SK-N-SH (cell line): ENCODE measurements at regions not wholly inside any gene's neighbourhood (a gene's known extent, or its start where the extent isn't known, plus 50 kb on each side); places are given as distances from the start of the nearest gene placed in this dataset.

Experiments used
- CTCF ChIA-PET: fragments of 300-600, 350-600 bp; formaldehyde crosslinking; extraction: SDS; loops from one replicate; lab custom pipeline; 2021; lab: Yijun Ruan, JAX
- POLR2A ChIA-PET: fragments of 350-600 bp; sonication (Branson Sonifier 250); formaldehyde crosslinking; extraction: SDS; loops from one replicate; lab custom pipeline; 2020; ENCODE audit warnings: antibody characterized with exemption, inconsistent platforms; lab: Yijun Ruan, JAX
- DNase-seq: peaks from one replicate; pipeline ENCODE4 v3.0.0; 2012
- H2AFZ ChIP-seq: fragments of 200-600 bp; sonication (generic); 2 replicates; pipeline ENCODE4 v1.8.1; 2016; ENCODE audit warnings: antibody characterized with exemption, mild to moderate bottlenecking, low read depth
- H3F3A ChIP-seq: fragments of 200-600 bp; sonication (generic); replicated peaks from 2 replicates; pipeline ENCODE3; 2016; ENCODE audit warnings: antibody characterized with exemption, mild to moderate bottlenecking; ENCODE audit not compliant: insufficient read depth
- H3K27ac ChIP-seq, 2 experiments: fragments of 200-500 bp in 1 of 2; fragments of 200-600 bp in 1 of 2; sonication (Bioruptor generic) in 1 of 2; sonication (generic), shearing (Covaris generic) in 1 of 2; 2 replicates each; pipeline versions ENCODE4 v1.5.1 to v1.6.1; 2014 to 2016; ENCODE audit warnings: low read depth in 2 of 2, inconsistent platforms in 1 of 2, low read length in 1 of 2, mild to moderate bottlenecking in 1 of 2, mixed read lengths in 1 of 2
- H3K27me3 ChIP-seq: fragments of 200-600 bp; sonication (generic), shearing (Covaris generic); 2 replicates; pipeline ENCODE4 v1.6.1; 2016; ENCODE audit warnings: mixed run types; ENCODE audit not compliant: insufficient read depth
- H3K36me3 ChIP-seq, 2 experiments: fragments of 200-500 bp in 1 of 2; fragments of 200-600 bp in 1 of 2; sonication (Bioruptor generic) in 1 of 2; sonication (generic) in 1 of 2; replicated peaks in 1 of 2; 2 replicates each; pipeline versions ENCODE3 to v1.5.1; 2014 to 2016; ENCODE audit warnings: low read length in 1 of 2, mild to moderate bottlenecking in 1 of 2; ENCODE audit not compliant: insufficient read depth in 2 of 2, control insufficient read depth in 1 of 2
- H3K4me1 ChIP-seq, 2 experiments: fragments of 200-500 bp in 1 of 2; fragments of 200-600 bp in 1 of 2; sonication (Bioruptor generic) in 1 of 2; sonication (generic), shearing (Covaris generic) in 1 of 2; 2 replicates each; pipeline versions ENCODE4 v1.5.1 to v1.6.1; 2014 to 2016; ENCODE audit warnings: low read depth in 1 of 2, low read length in 1 of 2, mixed run types in 1 of 2; ENCODE audit not compliant: insufficient read depth in 2 of 2, control insufficient read depth in 1 of 2
- H3K4me2 ChIP-seq: fragments of 200-600 bp; sonication (generic), shearing (Covaris generic); 2 replicates; pipeline ENCODE4 v1.6.1; 2017; ENCODE audit warnings: mixed run types
- H3K4me3 ChIP-seq, 2 experiments: fragments of 200-500 bp in 1 of 2; fragments of 200-600 bp in 1 of 2; sonication (Bioruptor generic) in 1 of 2; sonication (generic), shearing (Covaris generic) in 1 of 2; 2 replicates each; pipeline versions ENCODE4 v1.5.1 to v1.8.1; 2014 to 2016; ENCODE audit warnings: low read depth in 2 of 2, inconsistent platforms in 1 of 2, low read length in 1 of 2, mild to moderate bottlenecking in 1 of 2, mixed read lengths in 1 of 2, moderate library complexity in 1 of 2
- H3K79me2 ChIP-seq: fragments of 200-600 bp; sonication (generic); 2 replicates; pipeline ENCODE4 v1.8.1; 2017; ENCODE audit warnings: mild to moderate bottlenecking; ENCODE audit not compliant: insufficient read depth
- H3K9ac ChIP-seq: fragments of 200-600 bp; sonication (generic); 2 replicates; pipeline ENCODE4 v1.6.1; 2017; ENCODE audit warnings: mixed run types
- H3K9me2 ChIP-seq: fragments of 200-600 bp; sonication (generic); 2 replicates; pipeline ENCODE4 v1.6.1; 2017; ENCODE audit warnings: mixed run types
- H3K9me3 ChIP-seq: fragments of 200-600 bp; sonication (generic); 2 replicates; pipeline ENCODE4 v1.6.1; 2017; ENCODE audit warnings: mixed run types, mild to moderate bottlenecking, moderate library complexity
- H4K20me1 ChIP-seq: fragments of 200-600 bp; sonication (generic); 2 replicates; pipeline ENCODE4 v1.6.1; 2017; ENCODE audit warnings: mild to moderate bottlenecking, mixed run types; ENCODE audit not compliant: insufficient read depth
- ELF1 ChIP-seq: IDR thresholded peaks from 2 replicates; pipeline ENCODE4 v1.4.0; 2012
- EZH2phosphoT487 ChIP-seq: fragments of 200-600 bp; sonication (generic); IDR thresholded peaks from 2 replicates; pipeline ENCODE4 v1.6.1; 2017; ENCODE audit warnings: low read depth, mixed run types, mild to moderate bottlenecking, antibody characterized with exemption, moderate library complexity, borderline replicate concordance
- FOSL2 ChIP-seq: IDR thresholded peaks from 2 replicates; pipeline ENCODE4 v1.4.0; 2012; ENCODE audit warnings: low read depth, mild to moderate bottlenecking, moderate library complexity, borderline replicate concordance
- FOXJ3 ChIP-seq: sonication (generic); formaldehyde crosslinking; IDR thresholded peaks from 2 replicates; pipeline ENCODE4 v1.5.1; 2020; ENCODE audit warnings: mild to moderate bottlenecking, missing genetic modification reagents
- FOXM1 ChIP-seq: IDR thresholded peaks from 2 replicates; pipeline ENCODE4 v1.4.0; 2012; ENCODE audit warnings: low read depth, mild to moderate bottlenecking
- GABPA ChIP-seq: IDR thresholded peaks from 2 replicates; pipeline ENCODE4 v1.4.0; 2012; ENCODE audit warnings: low read depth, mild to moderate bottlenecking
- RAD21 ChIP-seq: IDR thresholded peaks from 2 replicates; pipeline ENCODE4 v1.6.1; 2012; ENCODE audit warnings: mild to moderate bottlenecking, low read length
- RXRA ChIP-seq: IDR thresholded peaks from 2 replicates; pipeline ENCODE4 v1.4.0; 2012; ENCODE audit warnings: low read depth, mild to moderate bottlenecking, borderline replicate concordance
- SIN3A ChIP-seq: IDR thresholded peaks from 2 replicates; pipeline ENCODE4 v1.6.1; 2012; ENCODE audit warnings: low read depth, mild to moderate bottlenecking, low read length, moderate library complexity, borderline replicate concordance
- TEAD4 ChIP-seq: IDR thresholded peaks from 2 replicates; pipeline ENCODE4 v1.4.0; 2012; ENCODE audit warnings: mild to moderate bottlenecking, borderline replicate concordance; ENCODE audit not compliant: insufficient read depth
- WGBS: methylation state at CpG from one replicate; pipeline ENCODE4 v1.1.6; 2017; ENCODE audit warnings: low lambda C conversion rate; 5-methylcytosine and 5-hydroxymethylcytosine counted together
- TF ChIP-seq, protein P1 (sequence below): IDR thresholded peaks from 2 replicates; pipeline ENCODE4 v1.6.1; 2012; ENCODE audit warnings: mild to moderate bottlenecking, low read depth, low read length, moderate library complexity
- TF ChIP-seq, protein P2 (sequence below): IDR thresholded peaks from 2 replicates; pipeline ENCODE4; 2012
- TF ChIP-seq, protein P3 (sequence below): IDR thresholded peaks from 2 replicates; pipeline ENCODE4 v1.4.0; 2012; ENCODE audit warnings: low read depth, borderline replicate concordance

DNA sequence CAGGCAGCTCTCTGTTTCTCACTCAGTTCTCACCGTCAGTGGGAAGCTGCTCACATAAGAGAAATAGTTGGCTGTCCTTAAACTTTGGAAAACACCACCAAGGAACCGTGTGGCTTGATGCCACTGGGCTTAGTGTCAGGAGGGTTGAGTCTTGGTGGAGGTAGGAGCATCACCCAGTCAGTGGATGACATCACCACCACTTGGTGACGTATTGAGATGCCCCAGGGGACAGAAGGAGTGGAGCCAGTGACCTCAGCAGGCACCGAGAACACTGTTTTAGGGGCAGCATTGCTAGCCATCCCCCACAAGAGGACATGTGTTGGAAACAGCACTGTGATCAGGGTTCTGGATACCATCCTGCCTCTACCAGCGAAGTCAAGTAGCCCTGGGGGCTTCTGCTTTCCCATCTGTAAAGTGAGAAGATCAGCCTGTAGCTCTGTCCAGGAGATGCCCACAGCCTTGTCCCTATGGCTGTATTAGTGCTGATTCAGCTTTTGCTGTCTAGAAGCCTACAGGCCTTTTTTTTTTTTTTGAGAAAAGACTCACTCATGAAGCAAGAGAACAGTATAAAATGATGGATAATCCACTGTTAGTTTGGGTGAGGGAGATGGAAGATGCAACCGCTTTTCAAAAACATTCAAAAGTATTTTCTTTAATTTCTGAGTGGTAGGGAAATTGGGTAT lies 66.2 kb downstream of the TSN start:
- no peak overlapping the region for H3K27ac ChIP-seq
- no peaks in the 10 kb centered on the region for H3K9me2 ChIP-seq
- no peak overlapping the region for H3K9ac ChIP-seq
- H3K27me3 ChIP-seq: no peaks in the 10 kb centered on the region; the same call in 1 of the 2 replicates
- TF ChIP-seq FOXM1 (no peak), FOXJ3 (CRISPR knock-in tag) (no peak), FOSL2 (no peak), RXRA (no peak), TEAD4 (no peak), ELF1 (no peak), RAD21 (no peak), EZH2phosphoT487 (no peak), GABPA (no peak), SIN3A (no peak)
- TF ChIP-seq, protein P1, sequence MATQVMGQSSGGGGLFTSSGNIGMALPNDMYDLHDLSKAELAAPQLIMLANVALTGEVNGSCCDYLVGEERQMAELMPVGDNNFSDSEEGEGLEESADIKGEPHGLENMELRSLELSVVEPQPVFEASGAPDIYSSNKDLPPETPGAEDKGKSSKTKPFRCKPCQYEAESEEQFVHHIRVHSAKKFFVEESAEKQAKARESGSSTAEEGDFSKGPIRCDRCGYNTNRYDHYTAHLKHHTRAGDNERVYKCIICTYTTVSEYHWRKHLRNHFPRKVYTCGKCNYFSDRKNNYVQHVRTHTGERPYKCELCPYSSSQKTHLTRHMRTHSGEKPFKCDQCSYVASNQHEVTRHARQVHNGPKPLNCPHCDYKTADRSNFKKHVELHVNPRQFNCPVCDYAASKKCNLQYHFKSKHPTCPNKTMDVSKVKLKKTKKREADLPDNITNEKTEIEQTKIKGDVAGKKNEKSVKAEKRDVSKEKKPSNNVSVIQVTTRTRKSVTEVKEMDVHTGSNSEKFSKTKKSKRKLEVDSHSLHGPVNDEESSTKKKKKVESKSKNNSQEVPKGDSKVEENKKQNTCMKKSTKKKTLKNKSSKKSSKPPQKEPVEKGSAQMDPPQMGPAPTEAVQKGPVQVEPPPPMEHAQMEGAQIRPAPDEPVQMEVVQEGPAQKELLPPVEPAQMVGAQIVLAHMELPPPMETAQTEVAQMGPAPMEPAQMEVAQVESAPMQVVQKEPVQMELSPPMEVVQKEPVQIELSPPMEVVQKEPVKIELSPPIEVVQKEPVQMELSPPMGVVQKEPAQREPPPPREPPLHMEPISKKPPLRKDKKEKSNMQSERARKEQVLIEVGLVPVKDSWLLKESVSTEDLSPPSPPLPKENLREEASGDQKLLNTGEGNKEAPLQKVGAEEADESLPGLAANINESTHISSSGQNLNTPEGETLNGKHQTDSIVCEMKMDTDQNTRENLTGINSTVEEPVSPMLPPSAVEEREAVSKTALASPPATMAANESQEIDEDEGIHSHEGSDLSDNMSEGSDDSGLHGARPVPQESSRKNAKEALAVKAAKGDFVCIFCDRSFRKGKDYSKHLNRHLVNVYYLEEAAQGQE: no peak
- TF ChIP-seq, protein P2, sequence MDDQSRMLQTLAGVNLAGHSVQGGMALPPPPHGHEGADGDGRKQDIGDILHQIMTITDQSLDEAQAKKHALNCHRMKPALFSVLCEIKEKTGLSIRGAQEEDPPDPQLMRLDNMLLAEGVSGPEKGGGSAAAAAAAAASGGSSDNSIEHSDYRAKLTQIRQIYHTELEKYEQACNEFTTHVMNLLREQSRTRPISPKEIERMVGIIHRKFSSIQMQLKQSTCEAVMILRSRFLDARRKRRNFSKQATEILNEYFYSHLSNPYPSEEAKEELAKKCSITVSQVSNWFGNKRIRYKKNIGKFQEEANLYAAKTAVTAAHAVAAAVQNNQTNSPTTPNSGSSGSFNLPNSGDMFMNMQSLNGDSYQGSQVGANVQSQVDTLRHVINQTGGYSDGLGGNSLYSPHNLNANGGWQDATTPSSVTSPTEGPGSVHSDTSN: no peak
- TF ChIP-seq, protein P3, sequence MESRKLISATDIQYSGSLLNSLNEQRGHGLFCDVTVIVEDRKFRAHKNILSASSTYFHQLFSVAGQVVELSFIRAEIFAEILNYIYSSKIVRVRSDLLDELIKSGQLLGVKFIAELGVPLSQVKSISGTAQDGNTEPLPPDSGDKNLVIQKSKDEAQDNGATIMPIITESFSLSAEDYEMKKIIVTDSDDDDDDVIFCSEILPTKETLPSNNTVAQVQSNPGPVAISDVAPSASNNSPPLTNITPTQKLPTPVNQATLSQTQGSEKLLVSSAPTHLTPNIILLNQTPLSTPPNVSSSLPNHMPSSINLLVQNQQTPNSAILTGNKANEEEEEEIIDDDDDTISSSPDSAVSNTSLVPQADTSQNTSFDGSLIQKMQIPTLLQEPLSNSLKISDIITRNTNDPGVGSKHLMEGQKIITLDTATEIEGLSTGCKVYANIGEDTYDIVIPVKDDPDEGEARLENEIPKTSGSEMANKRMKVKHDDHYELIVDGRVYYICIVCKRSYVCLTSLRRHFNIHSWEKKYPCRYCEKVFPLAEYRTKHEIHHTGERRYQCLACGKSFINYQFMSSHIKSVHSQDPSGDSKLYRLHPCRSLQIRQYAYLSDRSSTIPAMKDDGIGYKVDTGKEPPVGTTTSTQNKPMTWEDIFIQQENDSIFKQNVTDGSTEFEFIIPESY: no peak
- 20% methylated on average over 6 of the region's 6 CpGs for WGBS
- H4K20me1 ChIP-seq: no peaks in the 10 kb centered on the region
- no peak overlapping the region for H3K4me3 ChIP-seq
- H2AFZ ChIP-seq: no peak overlapping the region
- POLR2A ChIA-PET: no interaction called here
- H3F3A ChIP-seq: no peaks in the 10 kb centered on the region
- H3K4me1 ChIP-seq: no peaks in the 10 kb centered on the region
- no peaks in the 10 kb centered on the region for H3K79me2 ChIP-seq
- H3K36me3 ChIP-seq: no peaks in the 10 kb centered on the region
- no peak overlapping the region for H3K4me2 ChIP-seq
- CTCF ChIA-PET: interaction anchor here (1.3 kb wide), 1 partner anchor 10 kb away, joined by 6 read pairs; no protein-coding TSS in a partner anchor
- H3K9me3 ChIP-seq: no peaks in the 10 kb centered on the region
- no peak for DNase-seq
